ENCODE measurements at regions not wholly inside any gene's neighbourhood (a gene's known extent, or its start where the extent isn't known, plus 50 kb on each side); places are given as distances from the start of the nearest gene placed in this dataset.

DNA sequence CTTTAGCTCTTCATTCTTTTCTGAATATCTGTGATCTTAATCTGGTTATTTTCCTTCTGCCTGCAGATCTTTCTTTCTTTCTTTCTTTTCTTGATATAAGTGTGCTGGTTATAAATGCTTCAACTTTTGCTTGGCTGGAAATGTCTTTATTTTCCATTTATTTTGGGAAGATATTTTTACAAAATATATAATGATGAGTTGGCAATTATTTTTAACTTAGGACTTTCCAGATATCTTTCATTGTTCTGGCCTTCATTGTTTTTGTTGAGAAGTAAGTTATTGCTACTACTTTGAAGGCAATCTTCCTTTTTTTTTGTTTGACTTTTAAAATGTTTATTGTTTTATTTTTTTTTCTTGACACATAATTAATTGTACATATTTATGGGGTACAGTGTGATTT lies 75.3 kb downstream of the ZNF503 start:
- no peak for DNase-seq (ENCODE audit: low spot score in 2 of 2)
- no peak overlapping the region for H3K4me3 ChIP-seq
- no peaks in the 10 kb centered on the region for H3K36me3 ChIP-seq
- H3K4me1 ChIP-seq, result no peaks in the 10 kb centered on the region
- no peaks in the 10 kb centered on the region for H3K27me3 ChIP-seq
- H3K27ac ChIP-seq, result no peak overlapping the region
- peaks cover 0 to 12% of the 10 kb centered on the region in 2 donors for H3K9me3 ChIP-seq
- intact Hi-C loops (cut with DNase I; ENCODE audit: low total_unique reads), result no loop called here
- TF ChIP-seq POLR2AphosphoS5 (IDR thresholded peaks at IDR 0.05), result no peak

DNA sequence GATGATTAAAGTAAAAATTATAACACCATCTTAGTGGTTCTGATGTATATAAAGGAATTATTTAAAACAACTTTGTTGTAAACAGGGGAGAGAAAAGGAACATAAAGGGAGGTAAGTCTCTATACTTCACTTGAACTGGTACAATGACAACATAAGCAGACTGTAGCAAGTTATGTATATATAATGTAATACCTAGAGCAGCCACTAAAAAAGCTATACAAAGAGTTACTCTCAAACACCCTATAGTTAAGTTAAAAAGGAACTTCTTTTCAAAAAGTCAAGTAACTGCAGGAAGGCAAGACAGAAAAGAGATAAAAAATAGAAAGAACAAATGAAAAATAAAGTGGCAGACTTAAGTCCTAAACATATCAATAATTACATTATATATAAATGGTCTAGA lies 82.3 kb downstream of the ZNF503 start:
- intact Hi-C loops (cut with DNase I; ENCODE audit: low total_unique reads), result no loop called here
- no peak overlapping the region for H3K4me3 ChIP-seq
- DNase-seq (ENCODE audit: low spot score in 2 of 2), result no peak
- H3K9me3 ChIP-seq, result peaks cover 5 to 46% of the 10 kb centered on the region in 2 donors
- TF ChIP-seq POLR2AphosphoS5 (IDR thresholded peaks at IDR 0.05), result no peak
- no peaks in the 10 kb centered on the region for H3K36me3 ChIP-seq
- H3K27ac ChIP-seq, result no peak overlapping the region
- H3K4me1 ChIP-seq, result no peaks in the 10 kb centered on the region
- no peaks in the 10 kb centered on the region for H3K27me3 ChIP-seq

DNA sequence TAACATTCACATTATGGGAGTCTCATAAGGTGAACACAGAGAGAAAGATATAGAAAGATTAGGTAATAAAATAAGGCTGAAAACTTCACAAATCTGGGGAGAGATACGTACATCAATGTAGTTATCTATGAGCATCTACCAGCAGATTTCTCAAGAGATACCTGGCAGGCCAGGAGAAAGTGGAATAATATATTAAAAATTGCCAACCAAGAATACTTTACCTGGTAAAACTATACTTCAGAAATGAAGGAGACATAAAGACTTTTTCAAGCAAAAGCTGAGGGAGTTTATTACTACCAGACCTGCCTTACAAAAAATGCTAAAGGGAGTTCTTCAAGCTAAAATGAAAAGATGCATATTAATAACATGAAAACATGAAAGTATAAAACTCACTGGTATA lies 78.8 kb upstream of the COMTD1 start:
- H3K4me3 ChIP-seq, result no peak overlapping the region
- no peaks in the 10 kb centered on the region for H3K4me1 ChIP-seq
- intact Hi-C loops (cut with DNase I; ENCODE audit: low total_unique reads), result no loop called here
- no peaks in the 10 kb centered on the region for H3K36me3 ChIP-seq
- H3K9me3 ChIP-seq, result peaks cover 7 to 43% of the 10 kb centered on the region in 2 donors
- TF ChIP-seq, protein P1, sequence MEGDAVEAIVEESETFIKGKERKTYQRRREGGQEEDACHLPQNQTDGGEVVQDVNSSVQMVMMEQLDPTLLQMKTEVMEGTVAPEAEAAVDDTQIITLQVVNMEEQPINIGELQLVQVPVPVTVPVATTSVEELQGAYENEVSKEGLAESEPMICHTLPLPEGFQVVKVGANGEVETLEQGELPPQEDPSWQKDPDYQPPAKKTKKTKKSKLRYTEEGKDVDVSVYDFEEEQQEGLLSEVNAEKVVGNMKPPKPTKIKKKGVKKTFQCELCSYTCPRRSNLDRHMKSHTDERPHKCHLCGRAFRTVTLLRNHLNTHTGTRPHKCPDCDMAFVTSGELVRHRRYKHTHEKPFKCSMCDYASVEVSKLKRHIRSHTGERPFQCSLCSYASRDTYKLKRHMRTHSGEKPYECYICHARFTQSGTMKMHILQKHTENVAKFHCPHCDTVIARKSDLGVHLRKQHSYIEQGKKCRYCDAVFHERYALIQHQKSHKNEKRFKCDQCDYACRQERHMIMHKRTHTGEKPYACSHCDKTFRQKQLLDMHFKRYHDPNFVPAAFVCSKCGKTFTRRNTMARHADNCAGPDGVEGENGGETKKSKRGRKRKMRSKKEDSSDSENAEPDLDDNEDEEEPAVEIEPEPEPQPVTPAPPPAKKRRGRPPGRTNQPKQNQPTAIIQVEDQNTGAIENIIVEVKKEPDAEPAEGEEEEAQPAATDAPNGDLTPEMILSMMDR (IDR thresholded peaks at IDR 0.05), result no peak
- TF ChIP-seq POLR2AphosphoS5 (IDR thresholded peaks at IDR 0.05), result no peak
- TF ChIP-seq POLR2A (IDR thresholded peaks at IDR 0.05), result no peak
- H3K27ac ChIP-seq, result no peak overlapping the region
- DNase-seq (ENCODE audit: low spot score in 2 of 2), result no peak
- no peaks in the 10 kb centered on the region for H3K27me3 ChIP-seq

DNA sequence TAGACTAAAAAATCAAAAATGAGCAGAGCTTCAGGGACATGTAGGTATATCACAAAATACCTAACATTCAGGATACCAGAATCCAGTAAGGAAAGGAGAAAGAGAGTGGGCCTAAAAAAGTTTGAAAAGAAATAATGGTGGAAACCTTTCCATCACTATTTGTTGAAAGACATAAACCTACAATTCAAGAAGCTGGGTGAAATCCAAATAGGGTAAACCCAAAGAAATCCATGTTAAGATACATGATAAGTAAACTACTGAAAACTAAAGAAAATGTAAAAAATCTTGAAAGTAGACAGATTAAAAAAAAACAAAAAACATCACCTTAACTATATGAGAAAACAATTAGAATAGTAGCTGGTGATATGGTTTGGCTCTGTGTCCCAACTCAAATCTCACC lies 76.7 kb upstream of the COMTD1 start:
- no peak for TF ChIP-seq POLR2A (IDR thresholded peaks at IDR 0.05)
- no peak for TF ChIP-seq POLR2AphosphoS5 (IDR thresholded peaks at IDR 0.05)
- TF ChIP-seq, protein P1 (IDR thresholded peaks at IDR 0.05), result no peak
- no peaks in the 10 kb centered on the region for H3K27me3 ChIP-seq
- H3K4me1 ChIP-seq, result no peaks in the 10 kb centered on the region
- intact Hi-C loops (cut with DNase I; ENCODE audit: low total_unique reads), result no loop called here
- no peak for DNase-seq (ENCODE audit: low spot score in 2 of 2)
- no peak overlapping the region for H3K27ac ChIP-seq
- H3K36me3 ChIP-seq, result no peaks in the 10 kb centered on the region
- H3K4me3 ChIP-seq, result no peak overlapping the region
- H3K9me3 ChIP-seq, result peaks cover 7 to 26% of the 10 kb centered on the region in 2 donors

DNA sequence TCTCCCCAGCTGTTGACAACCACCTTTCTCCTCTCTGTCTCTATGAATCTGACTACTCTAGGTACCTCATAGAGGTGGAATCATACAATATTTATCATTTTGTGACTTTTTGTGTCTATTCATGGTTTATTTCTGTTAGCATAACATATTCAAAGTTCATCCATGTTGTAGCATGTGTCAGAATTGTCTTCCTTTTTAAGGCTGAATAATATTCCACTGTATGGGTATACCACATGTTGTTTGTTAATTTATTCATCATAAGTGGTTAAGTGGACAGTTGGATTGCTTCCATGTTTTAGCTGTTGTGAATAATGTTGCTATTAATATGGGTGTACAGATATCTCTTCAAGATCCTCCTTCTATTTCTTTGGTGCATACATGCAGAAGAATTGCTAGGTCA lies 69.9 kb upstream of the COMTD1 start:
- DNase-seq (ENCODE audit: low spot score in 2 of 2), result no peak
- intact Hi-C loops (cut with DNase I; ENCODE audit: low total_unique reads), result no loop called here
- Histone ChIP-seq H3K4me1 (no peaks in the 10 kb centered on the region), H3K27me3 (no peaks in the 10 kb centered on the region), H3K9me3 (peaks cover 0 to 10% of the 10 kb centered on the region in 2 donors), H3K36me3 (no peaks in the 10 kb centered on the region), H3K4me3 (no peak overlapping the region), H3K27ac (no peak overlapping the region)
- TF ChIP-seq, protein P1 (IDR thresholded peaks at IDR 0.05), result no peak
- TF ChIP-seq POLR2AphosphoS5 (IDR thresholded peaks at IDR 0.05) (no peak), POLR2A (IDR thresholded peaks at IDR 0.05) (no peak)

DNA sequence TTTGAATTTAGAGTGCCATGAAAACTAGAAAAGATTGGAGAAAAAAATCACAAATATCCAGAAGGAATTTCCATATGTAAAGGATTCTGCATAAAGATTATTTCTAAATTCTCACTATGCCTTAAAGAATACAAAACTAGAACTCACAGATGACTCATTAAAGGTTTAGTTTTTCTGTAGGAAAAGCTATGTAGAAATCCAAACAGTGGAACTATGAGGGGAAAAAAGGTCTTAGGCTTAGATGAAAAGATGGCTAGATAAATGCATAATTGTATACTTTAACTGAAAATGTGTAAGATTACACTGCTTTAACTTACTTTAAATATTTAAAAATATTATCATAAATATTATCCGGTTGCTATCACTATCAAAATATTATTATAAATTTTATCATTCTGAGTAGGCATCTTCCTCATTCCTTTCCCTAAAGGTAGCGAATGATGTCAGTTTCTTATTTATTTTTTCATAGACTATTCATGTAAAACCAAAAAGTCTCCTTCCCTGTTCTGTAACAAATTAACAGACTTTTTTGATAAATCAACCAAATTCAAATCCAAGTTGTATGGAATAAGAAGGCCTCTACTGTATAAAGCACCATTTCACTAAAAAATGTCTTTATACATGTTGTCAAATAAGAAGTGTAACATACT lies 69.1 kb upstream of the COMTD1 start:
- no peaks in the 10 kb centered on the region for H3K4me1 ChIP-seq
- peaks cover 0 to 10% of the 10 kb centered on the region in 2 donors for H3K9me3 ChIP-seq
- intact Hi-C loops (cut with DNase I; ENCODE audit: low total_unique reads), result no loop called here
- no peak overlapping the region for H3K4me3 ChIP-seq
- DNase-seq (ENCODE audit: low spot score in 2 of 2), result no peak
- H3K27ac ChIP-seq, result no peak overlapping the region
- H3K27me3 ChIP-seq, result no peaks in the 10 kb centered on the region
- no peaks in the 10 kb centered on the region for H3K36me3 ChIP-seq
- TF ChIP-seq, protein P1 (IDR thresholded peaks at IDR 0.05), result no peak
- TF ChIP-seq POLR2A (IDR thresholded peaks at IDR 0.05) (no peak), POLR2AphosphoS5 (IDR thresholded peaks at IDR 0.05) (no peak)

Data from breast epithelium (tissue), 4 donors.